ENCODE measurements at regions not wholly inside any gene's neighbourhood (a gene's known extent, or its start where the extent isn't known, plus 50 kb on each side); places are given as distances from the start of the nearest gene placed in this dataset.

DNA sequence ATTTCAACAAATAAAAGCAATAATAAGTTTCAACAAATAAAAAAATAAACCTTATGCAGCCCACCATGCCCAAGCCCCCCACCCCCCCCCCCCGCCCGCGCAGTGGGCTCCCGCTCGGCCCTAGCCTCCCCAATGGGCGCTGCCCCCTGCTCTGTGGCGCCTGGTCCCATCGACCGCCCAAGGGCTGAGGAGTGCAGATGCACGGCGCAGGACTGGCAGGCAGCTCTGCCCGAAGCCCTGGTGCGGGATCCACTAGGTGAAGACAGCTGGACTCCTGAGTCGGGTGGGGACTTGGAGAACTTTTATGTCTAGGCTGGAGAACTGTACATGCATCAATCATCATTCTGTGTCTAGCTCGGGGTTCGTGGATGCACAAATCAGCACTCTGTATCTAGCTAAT, 779.6 kb downstream of the DACH1 start:
- H3K27ac ChIP-seq, result no peak overlapping the region
- TF ChIP-seq, protein P1, sequence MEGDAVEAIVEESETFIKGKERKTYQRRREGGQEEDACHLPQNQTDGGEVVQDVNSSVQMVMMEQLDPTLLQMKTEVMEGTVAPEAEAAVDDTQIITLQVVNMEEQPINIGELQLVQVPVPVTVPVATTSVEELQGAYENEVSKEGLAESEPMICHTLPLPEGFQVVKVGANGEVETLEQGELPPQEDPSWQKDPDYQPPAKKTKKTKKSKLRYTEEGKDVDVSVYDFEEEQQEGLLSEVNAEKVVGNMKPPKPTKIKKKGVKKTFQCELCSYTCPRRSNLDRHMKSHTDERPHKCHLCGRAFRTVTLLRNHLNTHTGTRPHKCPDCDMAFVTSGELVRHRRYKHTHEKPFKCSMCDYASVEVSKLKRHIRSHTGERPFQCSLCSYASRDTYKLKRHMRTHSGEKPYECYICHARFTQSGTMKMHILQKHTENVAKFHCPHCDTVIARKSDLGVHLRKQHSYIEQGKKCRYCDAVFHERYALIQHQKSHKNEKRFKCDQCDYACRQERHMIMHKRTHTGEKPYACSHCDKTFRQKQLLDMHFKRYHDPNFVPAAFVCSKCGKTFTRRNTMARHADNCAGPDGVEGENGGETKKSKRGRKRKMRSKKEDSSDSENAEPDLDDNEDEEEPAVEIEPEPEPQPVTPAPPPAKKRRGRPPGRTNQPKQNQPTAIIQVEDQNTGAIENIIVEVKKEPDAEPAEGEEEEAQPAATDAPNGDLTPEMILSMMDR (conservative IDR thresholded peaks at IDR 0.05), result no peak

DNA sequence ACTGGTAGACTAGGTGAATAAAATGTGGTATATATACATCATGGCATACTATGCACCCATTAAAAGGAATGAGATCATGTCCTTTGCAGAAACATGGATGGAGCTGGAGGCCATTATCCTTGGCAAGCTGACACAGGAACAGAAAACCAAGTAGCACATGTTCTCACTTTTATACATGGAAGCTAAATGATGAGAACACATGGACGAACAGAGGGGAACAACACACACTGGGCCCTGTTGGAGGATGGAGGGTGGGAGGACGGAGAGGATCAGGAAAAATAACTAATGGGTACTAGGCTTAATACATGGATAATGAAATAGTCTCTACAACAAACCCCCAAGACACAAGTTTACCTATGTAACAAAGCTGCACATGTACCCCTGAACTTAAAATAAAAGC, 780.0 kb downstream of the DACH1 start:
- no peak overlapping the region for H3K27ac ChIP-seq
- TF ChIP-seq, protein P1 (conservative IDR thresholded peaks at IDR 0.05), result no peak

DNA sequence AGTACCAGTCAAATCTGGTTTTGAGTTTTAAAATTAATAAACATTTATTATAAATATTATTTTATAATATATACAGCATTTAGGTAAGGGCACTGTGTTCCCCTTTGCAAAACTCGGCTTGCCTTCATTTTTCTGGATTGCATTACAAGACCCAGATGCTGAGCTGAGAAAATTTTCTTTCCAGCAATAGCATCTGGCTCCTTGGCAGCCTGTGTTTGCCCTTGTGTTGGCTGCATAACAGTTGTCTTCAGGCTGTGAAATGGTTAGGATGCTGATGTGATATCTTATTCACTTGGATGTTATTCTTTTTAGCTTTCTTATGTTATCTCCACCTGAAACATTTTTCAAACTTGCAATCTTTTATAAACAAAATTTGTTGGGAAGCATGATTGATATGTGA, 784.4 kb downstream of the DACH1 start:
- H3K27ac ChIP-seq, result no peak overlapping the region
- TF ChIP-seq, protein P1 (conservative IDR thresholded peaks at IDR 0.05), result no peak

DNA sequence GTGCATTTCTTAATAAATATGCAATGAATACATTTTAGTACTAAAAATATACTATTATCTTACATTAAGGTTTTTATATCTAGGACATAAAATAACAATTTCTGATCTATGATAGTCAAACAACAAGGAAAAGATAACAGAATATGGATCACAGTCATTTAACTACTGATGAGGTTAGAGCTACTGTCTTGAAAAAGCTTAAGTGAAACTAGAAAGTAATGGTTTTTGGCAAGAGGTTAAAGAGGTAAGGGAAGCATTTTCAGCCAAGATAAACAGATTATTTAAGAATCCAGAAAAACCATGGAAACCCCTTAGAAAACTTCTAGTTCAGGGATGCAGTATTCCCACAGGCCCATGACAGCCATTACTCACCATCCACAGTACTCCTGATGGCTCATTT, 787.4 kb downstream of the DACH1 start:
- H3K27ac ChIP-seq, result no peak overlapping the region
- TF ChIP-seq, protein P1 (conservative IDR thresholded peaks at IDR 0.05), result no peak

DNA sequence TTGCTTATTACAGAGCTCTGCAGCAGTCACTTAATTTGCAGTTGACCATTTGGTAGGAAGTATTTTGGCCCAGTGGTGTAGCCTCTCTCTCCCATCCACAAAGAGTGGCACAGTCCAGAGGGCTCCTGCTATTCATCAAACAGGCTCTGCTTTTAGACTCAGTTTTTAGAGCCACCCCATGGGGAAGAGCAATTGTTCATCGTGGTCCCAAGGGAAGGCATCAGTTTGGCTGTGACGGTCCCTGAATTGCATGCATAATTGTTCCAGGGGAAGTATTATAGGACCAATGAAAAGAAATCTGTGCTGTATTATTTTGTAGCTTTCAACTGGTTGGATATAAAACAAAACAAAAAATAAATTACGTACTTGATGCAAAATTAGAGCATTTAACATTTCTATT, 799.0 kb downstream of the DACH1 start:
- TF ChIP-seq, protein P1 (conservative IDR thresholded peaks at IDR 0.05), result no peak
- H3K27ac ChIP-seq, result no peak overlapping the region

DNA sequence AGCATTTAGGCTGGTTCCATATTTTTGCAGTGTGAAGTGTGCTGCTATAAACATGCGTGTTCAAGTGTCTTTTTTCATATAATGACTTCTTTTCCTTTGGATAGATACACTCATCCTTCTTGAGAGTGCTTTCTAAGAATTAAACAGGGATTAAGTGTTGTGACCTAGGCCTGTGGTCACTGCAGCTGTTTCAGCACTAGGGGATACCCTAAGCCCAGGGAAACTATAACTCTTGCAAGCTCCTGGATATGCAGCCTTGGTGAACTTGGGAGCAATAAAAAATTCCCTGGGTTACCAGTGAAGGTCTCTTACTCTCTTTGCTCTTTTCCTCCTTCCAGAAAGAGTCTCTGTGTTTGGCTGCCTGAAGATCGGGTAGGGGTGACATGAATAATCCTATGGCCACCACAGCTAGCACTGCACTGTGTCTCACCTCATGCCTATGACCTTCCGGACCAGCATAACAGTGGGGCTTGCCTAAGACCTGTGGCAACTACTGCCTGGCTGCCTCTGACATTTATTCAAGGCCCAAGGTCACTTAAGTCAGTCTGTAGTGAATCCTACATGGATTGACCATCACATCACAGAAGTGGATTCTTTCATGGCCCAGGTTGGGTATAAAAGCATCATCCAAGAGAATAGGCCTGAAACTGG, 799.7 kb downstream of the DACH1 start:
- TF ChIP-seq, protein P1 (conservative IDR thresholded peaks at IDR 0.05), result peak; percentile 37
- no peak overlapping the region for H3K27ac ChIP-seq

DNA sequence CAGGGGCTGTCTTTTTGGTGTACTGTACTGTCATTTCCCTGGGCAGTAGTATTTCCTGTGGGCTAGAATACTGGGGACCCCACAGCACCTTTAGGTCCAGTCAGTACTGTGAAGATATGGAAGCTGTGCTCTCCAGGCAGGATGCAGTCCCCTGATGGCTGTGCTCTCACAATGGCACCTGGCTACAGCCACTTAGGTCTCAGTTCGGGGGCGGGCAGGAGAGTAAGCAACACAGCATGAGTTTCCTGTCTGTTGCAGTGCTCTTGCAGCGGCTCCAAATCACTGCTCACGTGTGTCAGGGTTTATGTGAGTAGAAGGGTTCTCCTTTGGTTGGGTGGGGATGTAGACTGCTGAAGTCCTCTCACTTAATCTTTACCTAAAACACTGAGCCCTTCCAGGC, 810.4 kb downstream of the DACH1 start:
- H3K27ac ChIP-seq, result no peak overlapping the region
- TF ChIP-seq, protein P1 (conservative IDR thresholded peaks at IDR 0.05), result no peak

All from VCaP (cell line).